ENCODE measurements at regions not wholly inside any gene's neighbourhood (a gene's known extent, or its start where the extent isn't known, plus 50 kb on each side); places are given as distances from the start of the nearest gene placed in this dataset.

GRCh38 chr5:97266076-97266475 lies 83.0 kb upstream of the RIOK2 start:
- no peaks in the 10 kb centered on the region for H3K27me3 ChIP-seq (ENCODE audit: insufficient read depth, low read length)
- H3K4me2 ChIP-seq (ENCODE audit: insufficient read depth, low read length): no peak overlapping the region
- H3K4me3 ChIP-seq (ENCODE audit: insufficient read depth, low read length): no peak overlapping the region
- H3K4me1 ChIP-seq (ENCODE audit: insufficient read depth, low read length): no peaks in the 10 kb centered on the region
- no peaks in the 10 kb centered on the region for H4K20me1 ChIP-seq (ENCODE audit: insufficient read depth, low read length)
- no peak for DNase-seq (ENCODE audit: insufficient read length, low spot score, missing footprints)
- H3K27ac ChIP-seq (ENCODE audit: low read depth, low read length): no peak overlapping the region
- H3K79me2 ChIP-seq (ENCODE audit: insufficient read depth, low read length): no peaks in the 10 kb centered on the region
- no peaks in the 10 kb centered on the region for H3K9me3 ChIP-seq (ENCODE audit: low read depth, low read length)
- no peak overlapping the region for H2AFZ ChIP-seq (ENCODE audit: low read length)
- H3K36me3 ChIP-seq (ENCODE audit: insufficient read depth, low read length): no peaks in the 10 kb centered on the region
- no peak for TF ChIP-seq CTCF (IDR thresholded peaks at IDR 0.05; ENCODE audit: extremely low read depth, low read depth, low read length)

GRCh38 chr5:97266576-97266975 lies 83.5 kb upstream of the RIOK2 start:
- peak overlapping the region; percentile 41 for H3K4me2 ChIP-seq (ENCODE audit: insufficient read depth, low read length)
- H3K27ac ChIP-seq (ENCODE audit: low read depth, low read length): no peak overlapping the region
- DNase-seq (ENCODE audit: insufficient read length, low spot score, missing footprints): no peak
- H3K79me2 ChIP-seq (ENCODE audit: insufficient read depth, low read length): no peaks in the 10 kb centered on the region
- H3K4me1 ChIP-seq (ENCODE audit: insufficient read depth, low read length): no peaks in the 10 kb centered on the region
- no peak overlapping the region for H3K4me3 ChIP-seq (ENCODE audit: insufficient read depth, low read length)
- no peaks in the 10 kb centered on the region for H3K36me3 ChIP-seq (ENCODE audit: insufficient read depth, low read length)
- H3K9me3 ChIP-seq (ENCODE audit: low read depth, low read length): no peaks in the 10 kb centered on the region
- H3K27me3 ChIP-seq (ENCODE audit: insufficient read depth, low read length): no peaks in the 10 kb centered on the region
- H2AFZ ChIP-seq (ENCODE audit: low read length): peak overlapping the region; percentile 43
- H4K20me1 ChIP-seq (ENCODE audit: insufficient read depth, low read length): no peaks in the 10 kb centered on the region
- TF ChIP-seq CTCF (IDR thresholded peaks at IDR 0.05; ENCODE audit: extremely low read depth, low read depth, low read length): no peak

GRCh38 chr5:97267767-97268166 lies 84.7 kb upstream of the RIOK2 start:
- H4K20me1 ChIP-seq (ENCODE audit: insufficient read depth, low read length): no peaks in the 10 kb centered on the region
- no peak overlapping the region for H3K4me2 ChIP-seq (ENCODE audit: insufficient read depth, low read length)
- no peaks in the 10 kb centered on the region for H3K27me3 ChIP-seq (ENCODE audit: insufficient read depth, low read length)
- TF ChIP-seq CTCF (IDR thresholded peaks at IDR 0.05; ENCODE audit: extremely low read depth, low read depth, low read length): no peak
- no peaks in the 10 kb centered on the region for H3K9me3 ChIP-seq (ENCODE audit: low read depth, low read length)
- no peaks in the 10 kb centered on the region for H3K36me3 ChIP-seq (ENCODE audit: insufficient read depth, low read length)
- H3K27ac ChIP-seq (ENCODE audit: low read depth, low read length): no peak overlapping the region
- no peaks in the 10 kb centered on the region for H3K4me1 ChIP-seq (ENCODE audit: insufficient read depth, low read length)
- no peak for DNase-seq (ENCODE audit: insufficient read length, low spot score, missing footprints)
- no peaks in the 10 kb centered on the region for H3K79me2 ChIP-seq (ENCODE audit: insufficient read depth, low read length)
- no peak overlapping the region for H3K4me3 ChIP-seq (ENCODE audit: insufficient read depth, low read length)
- no peak overlapping the region for H2AFZ ChIP-seq (ENCODE audit: low read length)

GRCh38 chr5:97276474-97277120 lies 93.5 kb upstream of the RIOK2 start:
- no peak overlapping the region for H3K27ac ChIP-seq (ENCODE audit: low read depth, low read length)
- no peak for TF ChIP-seq CTCF (IDR thresholded peaks at IDR 0.05; ENCODE audit: extremely low read depth, low read depth, low read length)

More at GRCh38 chr5:97276474-97277120, 93.5 kb upstream of the RIOK2 start:
- Histone ChIP-seq H2AFZ (ENCODE audit: low read length) (no peak overlapping the region), H3K27me3 (ENCODE audit: insufficient read depth, low read length) (no peaks in the 10 kb centered on the region), H3K9me3 (ENCODE audit: low read depth, low read length) (no peaks in the 10 kb centered on the region), H4K20me1 (ENCODE audit: insufficient read depth, low read length) (no peaks in the 10 kb centered on the region), H3K4me3 (ENCODE audit: insufficient read depth, low read length) (no peak overlapping the region), H3K4me1 (ENCODE audit: insufficient read depth, low read length) (no peaks in the 10 kb centered on the region), H3K36me3 (ENCODE audit: insufficient read depth, low read length) (no peaks in the 10 kb centered on the region), H3K79me2 (ENCODE audit: insufficient read depth, low read length) (no peaks in the 10 kb centered on the region), H3K4me2 (ENCODE audit: insufficient read depth, low read length) (no peak overlapping the region)
- no peak for DNase-seq (ENCODE audit: insufficient read length, low spot score, missing footprints)

Data from osteoblast (primary cell).